Naive thymus-derived CD4-positive, alpha-beta T cell (primary cell): ENCODE measurements at regions not wholly inside any gene's neighbourhood (a gene's known extent, or its start where the extent isn't known, plus 50 kb on each side); places are given as distances from the start of the nearest gene placed in this dataset.

Experiments used
- ATAC-seq: fragments of 150-1000 bp; cut with Tn5 transposase; 2 replicates; pipeline ENCODE4 v1.10.0; 2021; ENCODE audit warnings: mild to moderate bottlenecking, moderate library complexity
- CTCF ChIA-PET: fragments of 350-600 bp; sonication (Branson Sonifier 250); formaldehyde crosslinking; loops from one replicate; lab custom pipeline; 2021; ENCODE audit warnings: antibody characterized with exemption; lab: Charles Lee
- POLR2A ChIA-PET: fragments of 350-600 bp; sonication (Branson Sonifier 250); formaldehyde crosslinking; loops from one replicate; lab custom pipeline; 2021; ENCODE audit warnings: antibody characterized with exemption, inconsistent platforms; lab: Charles Lee
- DNase-seq, 9 donors: peaks; one replicate each; pipeline versions ENCODE4 v3.0.0 to v3.0.0-alpha.2; 2020 to 2022; ENCODE audit warnings: mixed read lengths in 1 of 9
- H3K27ac ChIP-seq: one replicate; pipeline ENCODE4 v1.7.0; 2013; ENCODE audit warnings: mild to moderate bottlenecking, low read depth, low read length, moderate library complexity
- H3K27me3 ChIP-seq, 2 donors: one replicate each; pipeline ENCODE4 v1.7.0; 2013; ENCODE audit warnings: low read length in 2 of 2, mild to moderate bottlenecking in 2 of 2, moderate library complexity in 2 of 2; ENCODE audit not compliant: control insufficient read depth in 2 of 2, insufficient read depth in 2 of 2
- H3K36me3 ChIP-seq, 3 experiments: 1 replicate in 2 of 3; 2 replicates in 1 of 3; pipeline ENCODE4 v1.7.0; 2013; ENCODE audit warnings: low read length in 3 of 3, mild to moderate bottlenecking in 3 of 3, moderate library complexity in 1 of 3; ENCODE audit not compliant: insufficient read depth in 3 of 3, control insufficient read depth in 2 of 3
- H3K4me1 ChIP-seq, 2 donors: one replicate each; pipeline ENCODE4 v1.7.0; 2013; ENCODE audit warnings: low read length in 2 of 2, mild to moderate bottlenecking in 2 of 2, moderate library complexity in 1 of 2; ENCODE audit not compliant: control insufficient read depth in 2 of 2, insufficient read depth in 2 of 2
- H3K4me3 ChIP-seq: 2 replicates; pipeline ENCODE4 v1.7.0; 2013; ENCODE audit warnings: mild to moderate bottlenecking, low read length
- H3K9me3 ChIP-seq, 3 experiments: 1 replicate in 2 of 3; 2 replicates in 1 of 3; pipeline ENCODE4 v1.7.0; 2013; ENCODE audit warnings: low read length in 3 of 3; ENCODE audit not compliant: control insufficient read depth in 2 of 3
- H3K27ac Mint-ChIP-seq, 9 donors: one replicate each; pipeline ENCODE4 v1.8.0; 2020 to 2022; ENCODE audit warnings: mixed read lengths in 9 of 9, mild to moderate bottlenecking in 8 of 9, moderate library complexity in 5 of 9, inconsistent platforms in 2 of 9
- H3K27me3 Mint-ChIP-seq, 5 donors: one replicate each; pipeline ENCODE4 v1.8.0; 2021 to 2022; ENCODE audit warnings: mixed read lengths in 5 of 5, mild to moderate bottlenecking in 1 of 5
- H3K36me3 Mint-ChIP-seq, 5 donors: one replicate each; pipeline ENCODE4 v1.8.0; 2020 to 2022; ENCODE audit warnings: mixed read lengths in 5 of 5, mild to moderate bottlenecking in 3 of 5, inconsistent platforms in 1 of 5
- H3K4me1 Mint-ChIP-seq, 7 donors: one replicate each; pipeline ENCODE4 v1.8.0; 2020 to 2022; ENCODE audit warnings: mixed read lengths in 7 of 7, mild to moderate bottlenecking in 3 of 7, inconsistent platforms in 1 of 7
- H3K4me3 Mint-ChIP-seq, 10 donors: one replicate each; pipeline ENCODE4 v1.8.0; 2020 to 2022; ENCODE audit warnings: mild to moderate bottlenecking in 10 of 10, mixed read lengths in 10 of 10, moderate library complexity in 6 of 10, inconsistent platforms in 2 of 10
- H3K9me3 Mint-ChIP-seq, 11 donors: one replicate each; pipeline ENCODE4 v1.8.0; 2020 to 2022; ENCODE audit warnings: mixed read lengths in 11 of 11, mild to moderate bottlenecking in 4 of 11, inconsistent platforms in 1 of 11, moderate library complexity in 1 of 11
- intact Hi-C, 2 donors: fragments of 100-400 bp; cut with micrococcal nuclease; formaldehyde crosslinking; loops; one replicate each; pipeline ENCODE4 v1.15.1; 2023

DNA sequence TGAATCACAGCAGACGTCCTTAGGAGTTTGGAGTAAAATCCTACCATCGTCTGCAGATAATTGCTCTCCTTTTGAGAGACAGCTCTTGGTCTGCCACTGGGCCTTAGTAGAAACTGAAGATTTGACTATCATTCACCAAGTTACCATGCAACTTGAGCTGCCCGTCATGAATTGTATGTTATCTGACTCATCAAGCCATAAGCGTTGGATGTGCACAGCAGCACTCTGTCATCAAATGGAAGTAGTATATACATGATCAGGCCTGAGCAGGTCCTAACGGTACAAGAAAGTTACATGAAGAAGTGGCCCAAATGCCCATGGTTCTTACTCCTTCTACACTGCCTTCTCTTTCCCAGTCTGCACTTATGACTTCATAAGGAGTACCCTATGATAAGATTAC lies 317.8 kb downstream of the GPATCH2 start:
- H3K36me3 Mint-ChIP-seq: no peaks in the 10 kb centered on the region
- no peak overlapping the region for H3K4me3 Mint-ChIP-seq
- H3K27ac Mint-ChIP-seq: no peak overlapping the region
- H3K27me3 Mint-ChIP-seq: no peaks in the 10 kb centered on the region
- Histone ChIP-seq H3K27me3 (no peaks in the 10 kb centered on the region), H3K27ac (no peak overlapping the region), H3K4me1 (no peaks in the 10 kb centered on the region), H3K36me3 (no peaks in the 10 kb centered on the region), H3K9me3 (peaks cover 0 to 5% (median 0%) of the 10 kb centered on the region in 3 experiments), H3K4me3 (no peak overlapping the region)
- ChIA-PET POLR2A (no interaction called here), CTCF (no interaction called here)
- no peak for ATAC-seq
- H3K9me3 Mint-ChIP-seq: peaks cover 0 to 7% (median 0%) of the 10 kb centered on the region in 11 donors
- DNase-seq: no peak
- intact Hi-C loops: no loop called here
- no peaks in the 10 kb centered on the region for H3K4me1 Mint-ChIP-seq

DNA sequence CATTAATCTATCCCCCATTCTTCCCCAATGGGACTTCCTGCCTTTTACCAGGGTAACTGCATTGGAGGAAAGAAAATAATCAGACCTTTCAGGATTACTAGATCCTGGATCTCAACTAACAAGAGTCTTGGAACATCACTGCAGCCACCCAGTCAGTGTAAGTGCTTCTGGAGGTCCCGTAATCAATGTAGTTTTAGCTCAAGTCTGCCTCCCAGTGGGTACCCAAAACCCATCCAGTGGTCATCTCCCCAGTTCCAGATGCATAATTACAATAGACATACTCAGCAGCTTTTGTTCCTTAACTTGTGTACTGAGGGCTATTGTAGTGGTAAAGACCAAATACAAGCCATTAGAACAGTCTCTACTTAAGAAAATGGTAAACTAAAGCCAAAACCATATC lies 319.1 kb downstream of the GPATCH2 start:
- Mint-ChIP-seq H3K27me3 (no peaks in the 10 kb centered on the region), H3K27ac (no peak overlapping the region), H3K36me3 (no peaks in the 10 kb centered on the region), H3K4me1 (no peaks in the 10 kb centered on the region), H3K4me3 (no peak overlapping the region), H3K9me3 (peaks cover 0 to 5% (median 0%) of the 10 kb centered on the region in 11 donors)
- ATAC-seq (no peak), DNase-seq (no peak)
- peaks cover 0 to 5% (median 0%) of the 10 kb centered on the region in 3 experiments for H3K9me3 ChIP-seq
- H3K27ac ChIP-seq: no peak overlapping the region
- no peak overlapping the region for H3K4me3 ChIP-seq
- no peaks in the 10 kb centered on the region for H3K36me3 ChIP-seq
- ChIA-PET POLR2A (no interaction called here), CTCF (no interaction called here)
- H3K4me1 ChIP-seq: no peaks in the 10 kb centered on the region
- H3K27me3 ChIP-seq: no peaks in the 10 kb centered on the region
- intact Hi-C loops: no loop called here

DNA sequence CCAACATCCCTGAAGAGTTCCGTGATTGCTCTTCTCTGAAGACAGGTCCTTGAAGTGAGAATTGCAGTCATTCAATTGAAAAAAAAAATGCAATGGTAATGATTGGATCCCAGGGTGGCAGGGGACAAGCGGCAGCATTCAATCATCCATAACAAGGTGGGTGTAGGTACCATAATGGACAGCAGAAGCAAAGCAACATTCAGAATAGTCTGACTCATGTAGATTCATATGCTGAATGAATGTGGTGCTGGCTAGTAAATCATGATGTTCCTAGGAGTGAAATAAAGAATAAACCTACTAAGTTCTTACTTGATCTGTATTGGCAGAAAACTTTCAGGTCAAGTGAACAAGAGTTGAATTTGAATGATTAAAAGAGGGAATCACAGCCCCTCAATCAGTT lies 319.6 kb downstream of the GPATCH2 start:
- H3K9me3 Mint-ChIP-seq: peaks cover 0 to 6% (median 0%) of the 10 kb centered on the region in 11 donors
- no peaks in the 10 kb centered on the region for H3K4me1 Mint-ChIP-seq
- H3K4me3 ChIP-seq: no peak overlapping the region
- H3K27ac Mint-ChIP-seq: no peak overlapping the region
- no peak overlapping the region for H3K27ac ChIP-seq
- ATAC-seq (no peak), DNase-seq (no peak)
- peaks cover 0 to 3% (median 0%) of the 10 kb centered on the region in 5 donors for H3K27me3 Mint-ChIP-seq
- H3K4me1 ChIP-seq: no peaks in the 10 kb centered on the region
- no peaks in the 10 kb centered on the region for H3K36me3 Mint-ChIP-seq
- intact Hi-C loops: no loop called here
- H3K36me3 ChIP-seq: no peaks in the 10 kb centered on the region
- ChIA-PET CTCF (no interaction called here), POLR2A (no interaction called here)
- H3K4me3 Mint-ChIP-seq: no peak overlapping the region
- H3K9me3 ChIP-seq: peaks cover 0 to 5% (median 0%) of the 10 kb centered on the region in 3 experiments
- H3K27me3 ChIP-seq: no peaks in the 10 kb centered on the region

- Histone ChIP-seq H3K4me3 (no peak overlapping the region), H3K36me3 (no peaks in the 10 kb centered on the region), H3K4me1 (no peaks in the 10 kb centered on the region), H3K27ac (no peak overlapping the region), H3K9me3 (no peaks in the 10 kb centered on the region), H3K27me3 (no peaks in the 10 kb centered on the region)
- Mint-ChIP-seq H3K36me3 (peaks cover 0 to 6% (median 0%) of the 10 kb centered on the region in 5 donors), H3K9me3 (peaks cover 0 to 18% (median 0%) of the 10 kb centered on the region in 11 donors), H3K27ac (no peak overlapping the region), H3K4me3 (no peak overlapping the region), H3K27me3 (no peaks in the 10 kb centered on the region), H3K4me1 (peaks cover 0 to 2% (median 0%) of the 10 kb centered on the region in 7 donors)
- no peak for DNase-seq
- ATAC-seq: no peak
- POLR2A ChIA-PET: no interaction called here
- intact Hi-C loops: no loop called here
- CTCF ChIA-PET: no interaction called here
Observed at GRCh38 chr1:217281332-217281731, 349.6 kb downstream of the GPATCH2 start.

GRCh38 chr1:217275655-217276398 lies 355.1 kb downstream of the GPATCH2 start:
- Histone ChIP-seq H3K27me3 (no peaks in the 10 kb centered on the region), H3K4me3 (no peak overlapping the region), H3K27ac (no peak overlapping the region), H3K9me3 (no peaks in the 10 kb centered on the region), H3K36me3 (no peaks in the 10 kb centered on the region), H3K4me1 (no peaks in the 10 kb centered on the region)
- intact Hi-C loops: no loop called here
- Mint-ChIP-seq H3K9me3 (peaks cover 0 to 15% (median 1%) of the 10 kb centered on the region in 11 donors), H3K27ac (no peak overlapping the region), H3K27me3 (no peaks in the 10 kb centered on the region), H3K36me3 (no peaks in the 10 kb centered on the region), H3K4me1 (peaks cover 0 to 2% (median 0%) of the 10 kb centered on the region in 7 donors), H3K4me3 (no peak overlapping the region)
- ChIA-PET POLR2A (no interaction called here), CTCF (no interaction called here)
- ATAC-seq: no peak
- no peak for DNase-seq

DNA sequence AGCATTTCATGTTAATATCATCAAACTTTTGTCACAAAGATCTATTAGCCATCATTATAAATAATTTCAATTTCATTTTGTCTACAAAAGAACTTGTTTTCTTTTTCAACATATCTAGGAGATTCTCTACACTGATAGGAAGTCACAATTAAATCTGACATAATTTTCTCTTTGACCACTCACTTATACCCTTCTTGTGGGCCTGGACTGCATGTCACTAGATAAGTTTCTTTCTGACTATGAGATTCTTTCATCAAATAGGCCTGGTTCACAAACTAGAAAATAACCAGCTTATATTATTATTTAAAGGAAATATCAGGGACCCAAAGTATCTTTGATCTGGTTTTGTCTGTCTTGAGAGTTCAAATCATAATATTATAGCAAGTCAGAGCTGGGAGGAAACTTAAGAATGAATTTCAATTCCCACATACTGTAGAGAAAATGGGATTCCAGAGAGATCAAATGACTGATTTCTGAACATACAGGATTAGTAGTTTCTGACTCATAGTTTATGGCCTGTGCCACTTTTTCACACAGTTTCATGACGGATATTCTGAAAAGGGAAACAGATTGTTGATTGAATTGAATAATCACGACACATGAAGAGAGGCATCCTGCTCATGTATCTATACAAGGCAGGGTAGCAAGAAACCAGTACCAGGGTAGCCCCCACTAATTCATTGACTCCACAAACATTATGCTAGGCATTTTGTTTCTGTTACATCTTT lies 355.8 kb downstream of the GPATCH2 start:
- POLR2A ChIA-PET: no interaction called here
- Mint-ChIP-seq H3K27ac (no peak overlapping the region), H3K4me1 (peaks cover 0 to 2% (median 0%) of the 10 kb centered on the region in 7 donors), H3K36me3 (no peaks in the 10 kb centered on the region), H3K4me3 (no peak overlapping the region), H3K27me3 (no peaks in the 10 kb centered on the region), H3K9me3 (peaks cover 0 to 15% (median 1%) of the 10 kb centered on the region in 11 donors)
- ATAC-seq (no peak), DNase-seq (no peak)
- no peaks in the 10 kb centered on the region for H3K9me3 ChIP-seq
- no peaks in the 10 kb centered on the region for H3K36me3 ChIP-seq
- H3K27me3 ChIP-seq: no peaks in the 10 kb centered on the region
- no peak overlapping the region for H3K27ac ChIP-seq
- CTCF ChIA-PET: no interaction called here
- H3K4me3 ChIP-seq: no peak overlapping the region
- intact Hi-C loops: no loop called here
- H3K4me1 ChIP-seq: no peaks in the 10 kb centered on the region
